GM18873 (cell line): ENCODE measurements at regions not wholly inside any gene's neighbourhood (a gene's known extent, or its start where the extent isn't known, plus 50 kb on each side); places are given as distances from the start of the nearest gene placed in this dataset.

ENCODE experiments used
- ATAC-seq: cut with Tn5 transposase; IDR thresholded peaks from one replicate; pipeline ENCODE4 v1.9.1; 2021; ENCODE audit warnings: mild to moderate bottlenecking, moderate library complexity, moderate number of reproducible peaks; ENCODE audit not compliant: unreplicated experiment, low FRiP score

DNA sequence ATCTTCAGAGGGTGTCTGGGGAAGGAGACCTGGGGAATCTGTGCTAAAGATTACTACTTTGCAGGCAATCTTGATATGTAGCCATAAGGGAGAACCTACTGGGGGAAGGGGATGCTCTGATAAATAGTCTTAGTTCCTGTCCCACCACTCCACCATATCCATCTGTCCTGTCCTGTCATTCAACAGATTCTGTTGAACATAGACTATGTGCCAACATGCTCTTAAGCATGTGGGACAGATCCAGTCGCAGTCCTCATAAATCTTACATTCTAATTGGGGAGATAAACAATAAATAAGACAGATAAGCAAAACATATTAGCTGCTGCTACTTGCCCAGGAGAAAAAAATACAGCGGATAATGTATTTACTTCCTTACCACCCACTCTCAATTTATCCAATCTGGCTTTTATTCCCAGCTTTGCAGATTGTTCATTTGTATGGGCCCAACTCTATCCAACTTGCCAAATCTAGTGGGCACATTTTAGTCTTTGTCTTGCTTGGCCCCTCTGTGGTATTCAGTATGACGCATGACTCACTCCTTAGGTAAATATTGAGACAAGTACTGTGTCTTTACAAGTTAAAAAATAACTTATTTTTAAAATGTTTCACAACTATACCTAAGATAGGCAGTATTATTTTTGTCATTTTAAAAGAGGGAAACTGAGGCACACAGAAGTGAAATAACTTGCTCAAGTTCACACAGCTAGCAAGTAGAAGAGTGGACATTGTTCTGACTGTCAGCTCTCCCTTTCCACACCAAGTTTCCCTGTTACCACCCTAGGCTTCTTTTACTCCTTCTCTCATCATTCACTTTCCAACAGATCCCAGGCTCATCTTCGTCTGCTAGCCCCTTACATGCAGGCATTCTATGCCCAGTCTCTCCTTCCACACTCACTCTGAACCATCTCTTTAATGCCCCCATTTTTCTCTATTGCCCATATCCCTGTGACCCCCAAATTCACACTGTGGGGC lies 133.6 kb upstream of the SESN3 start:
- ATAC-seq = no peak

- no peak for ATAC-seq
Measured at GRCh38 chr11:95363708-95364107, 132.7 kb upstream of the SESN3 start.

GRCh38 chr11:95363164-95363563 lies 132.2 kb upstream of the SESN3 start:
- no peak for ATAC-seq

DNA sequence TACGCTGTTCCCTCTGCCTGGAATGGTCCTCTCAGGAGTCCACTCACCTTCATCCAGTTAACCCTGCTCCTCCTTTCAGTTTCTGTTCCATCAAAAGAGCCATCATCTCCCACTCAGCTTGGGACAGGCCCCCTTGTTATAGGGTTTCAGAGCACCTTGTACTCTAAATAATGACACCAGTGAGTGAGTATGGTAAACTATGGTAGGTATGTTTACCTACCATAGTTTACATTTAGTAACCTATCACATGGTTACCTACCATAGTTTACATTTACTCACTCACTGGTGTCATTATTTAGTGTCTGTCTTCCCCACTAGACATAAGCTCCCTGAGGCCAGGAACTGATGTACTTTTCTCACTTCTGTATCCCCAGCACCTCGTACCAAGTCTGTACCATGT lies 130.2 kb upstream of the SESN3 start:
- no peak for ATAC-seq

DNA sequence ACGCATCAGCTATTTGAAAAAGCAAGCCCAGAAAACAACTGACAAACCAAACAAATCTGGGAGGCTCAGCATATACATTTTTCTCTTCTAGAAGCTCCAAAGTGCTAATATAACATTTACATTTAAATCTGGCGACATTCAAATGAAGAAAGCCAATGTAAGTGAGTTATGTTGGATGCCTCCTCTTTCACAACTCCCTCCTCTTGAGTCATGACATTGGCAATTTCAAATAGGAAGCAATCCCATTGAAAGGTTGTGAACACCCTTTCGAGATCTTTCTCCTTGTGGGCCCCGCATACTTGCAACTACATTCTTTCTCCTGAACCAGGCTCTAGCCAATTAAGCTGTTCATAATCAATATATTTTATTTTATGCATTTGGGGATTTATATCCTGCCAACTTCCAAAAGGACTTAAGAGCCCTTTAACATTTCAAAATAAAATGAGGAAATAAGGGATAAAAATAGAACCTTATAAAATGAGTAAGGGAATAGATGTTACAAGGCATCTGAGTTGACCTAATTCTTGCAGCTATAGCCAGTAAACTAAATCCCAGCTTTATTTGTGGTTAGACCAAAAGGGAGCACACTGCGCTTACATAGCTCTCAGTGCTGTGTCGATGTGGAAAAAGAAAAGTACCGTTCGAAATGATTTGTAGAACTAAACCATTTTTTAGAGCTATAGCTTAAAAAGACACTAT lies 129.5 kb upstream of the SESN3 start:
- no peak for ATAC-seq

DNA sequence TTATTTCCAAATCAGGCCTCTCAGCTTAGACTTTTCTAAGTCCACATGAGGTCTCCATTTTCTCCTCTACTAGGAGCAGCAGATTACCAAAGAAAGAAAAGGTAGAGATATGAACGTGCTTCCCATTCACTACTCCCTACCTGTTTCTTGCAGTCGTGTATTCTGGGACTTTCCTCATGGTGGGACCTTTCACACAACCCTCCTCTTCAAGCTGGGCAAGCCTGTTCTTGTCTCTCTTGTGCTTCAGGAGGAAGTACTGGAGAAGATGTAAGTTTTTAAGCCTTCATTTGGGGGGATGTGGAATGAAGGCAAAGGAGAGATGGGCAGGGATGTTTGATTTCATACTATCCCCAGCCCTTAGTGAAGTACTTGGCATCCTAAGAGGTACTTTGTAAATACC lies 128.8 kb upstream of the SESN3 start:
- ATAC-seq = no peak

GRCh38 chr11:95359341-95359663 lies 128.3 kb upstream of the SESN3 start:
- no peak for ATAC-seq

GRCh38 chr11:95358511-95359340 lies 127.7 kb upstream of the SESN3 start:
- ATAC-seq = no peak

- no peak for ATAC-seq
Measured at GRCh38 chr11:95354304-95354703, 123.3 kb upstream of the SESN3 start.

GRCh38 chr11:95353706-95354105 lies 122.7 kb upstream of the SESN3 start:
- no peak for ATAC-seq

GRCh38 chr11:95352733-95353346 lies 121.8 kb upstream of the SESN3 start:
- no peak for ATAC-seq

DNA sequence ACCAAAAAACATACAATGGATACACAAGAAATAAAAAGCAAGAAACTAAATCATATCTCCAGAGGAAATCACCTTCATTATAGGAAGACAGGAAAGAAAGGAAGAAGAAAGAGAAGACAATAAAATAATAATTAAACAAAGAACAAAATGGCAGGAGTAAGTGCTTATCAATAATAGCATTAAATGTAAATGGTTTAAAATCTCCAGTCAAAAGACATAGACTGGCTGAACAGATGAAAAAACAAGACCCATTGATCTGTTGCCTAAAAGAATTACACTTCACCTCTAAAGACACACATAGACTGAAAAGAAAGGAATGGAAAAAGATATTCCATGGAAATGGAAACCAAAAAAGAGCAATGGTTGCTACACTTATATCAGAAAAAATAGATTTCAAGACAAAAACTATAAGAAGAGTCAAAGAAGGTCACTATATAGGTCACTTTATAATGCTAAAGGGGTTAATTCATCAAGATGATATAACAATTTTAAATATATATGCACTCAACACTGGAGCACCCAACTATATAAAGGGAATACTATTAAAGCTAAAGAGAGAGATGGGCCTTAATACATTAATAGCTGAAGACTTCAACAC lies 118.4 kb upstream of the SESN3 start:
- no peak for ATAC-seq

- ATAC-seq = no peak
Measured at GRCh38 chr11:95346265-95346664, 115.3 kb upstream of the SESN3 start.

GRCh38 chr11:95345651-95346050 lies 114.6 kb upstream of the SESN3 start:
- ATAC-seq = no peak

- ATAC-seq = no peak
Measured at GRCh38 chr11:95344932-95345642, 114.1 kb upstream of the SESN3 start.

- ATAC-seq = no peak
Measured at GRCh38 chr11:95341221-95341620, 110.2 kb upstream of the SESN3 start.

DNA sequence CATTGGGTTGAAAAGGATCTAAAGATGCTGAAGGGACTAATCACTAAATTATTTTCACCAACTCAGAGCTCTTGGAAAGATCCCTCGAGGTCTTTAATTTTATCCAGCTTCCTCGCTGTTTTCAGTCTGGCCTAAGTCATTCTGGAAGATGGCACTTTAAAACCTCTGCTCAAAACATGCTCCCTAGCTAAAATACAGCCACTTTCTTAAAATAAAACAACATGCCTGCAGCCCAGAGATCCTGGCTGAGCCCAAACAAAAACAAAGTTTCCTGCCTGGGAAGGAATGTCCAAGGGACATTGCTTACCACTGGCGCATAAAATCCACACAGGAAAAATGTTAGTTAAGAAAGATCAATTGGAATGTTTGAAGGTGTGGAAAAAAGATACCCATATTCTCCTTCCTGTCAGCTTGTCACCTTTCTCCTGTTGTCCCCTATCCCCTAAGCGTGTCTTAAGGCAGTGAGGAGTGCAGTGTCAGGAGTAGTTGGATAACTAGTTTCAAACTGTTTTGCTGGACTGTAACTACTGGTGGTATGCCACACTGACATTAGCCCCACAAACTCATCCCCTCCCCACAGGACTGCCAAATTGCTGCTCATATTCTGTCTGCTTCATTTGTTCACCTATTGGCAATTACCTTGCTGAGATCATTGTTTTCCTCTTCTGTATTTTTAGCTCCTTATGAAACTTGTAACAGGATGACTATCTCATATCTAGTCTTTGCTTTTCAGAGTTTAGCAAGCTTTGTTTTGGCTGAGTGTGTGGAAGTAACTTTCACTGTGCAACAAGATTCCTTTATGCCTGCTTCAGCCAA lies 108.3 kb upstream of the SESN3 start:
- no peak for ATAC-seq

- ATAC-seq = no peak
Measured at GRCh38 chr11:95338430-95338991, 107.5 kb upstream of the SESN3 start.
